H9 (cell line): ENCODE measurements at regions not wholly inside any gene's neighbourhood (a gene's known extent, or its start where the extent isn't known, plus 50 kb on each side); places are given as distances from the start of the nearest gene placed in this dataset.

Experiments used
- DNase-seq: peaks from one replicate; pipeline ENCODE4 v3.0.0-alpha.2; 2017
- H2AFZ ChIP-seq: one replicate; pipeline ENCODE4 v1.6.1; 2013; ENCODE audit warnings: mild to moderate bottlenecking, low read length, control low read depth, moderate library complexity
- H2AK5ac ChIP-seq: 2 replicates; pipeline ENCODE4 v1.6.1; 2013; ENCODE audit warnings: low read length, control low read depth, mixed read lengths; ENCODE audit not compliant: insufficient read length
- H2BK120ac ChIP-seq: one replicate; pipeline ENCODE4 v1.6.1; 2013; ENCODE audit warnings: low read depth, mild to moderate bottlenecking, low read length, control low read depth, inconsistent platforms; ENCODE audit not compliant: poor library complexity, severe bottlenecking
- H2BK12ac ChIP-seq: 2 replicates; pipeline ENCODE4 v1.6.1; 2013; ENCODE audit warnings: low read length, control low read depth, mixed read lengths, low read depth; ENCODE audit not compliant: insufficient read length
- H2BK15ac ChIP-seq: 2 replicates; pipeline ENCODE4 v1.6.1; 2013; ENCODE audit warnings: low read depth, low read length, control low read depth
- H2BK20ac ChIP-seq: one replicate; pipeline ENCODE4 v1.6.1; 2013; ENCODE audit warnings: low read depth, mild to moderate bottlenecking, low read length, control low read depth, inconsistent platforms; ENCODE audit not compliant: poor library complexity, severe bottlenecking
- H2BK5ac ChIP-seq: 2 replicates; pipeline ENCODE4 v1.6.1; 2013; ENCODE audit warnings: low read length, control low read depth, mixed read lengths; ENCODE audit not compliant: insufficient read length
- H3K14ac ChIP-seq: 2 replicates; pipeline ENCODE4 v1.6.1; 2013; ENCODE audit warnings: low read length, control low read depth; ENCODE audit not compliant: insufficient read depth
- H3K18ac ChIP-seq: 2 replicates; pipeline ENCODE4 v1.6.1; 2013; ENCODE audit warnings: low read depth, mild to moderate bottlenecking, mixed read lengths, low read length, control low read depth; ENCODE audit not compliant: insufficient read length
- H3K23ac ChIP-seq: 2 replicates; pipeline ENCODE4 v1.6.1; 2013; ENCODE audit warnings: low read length, control low read depth, mixed read lengths, low read depth; ENCODE audit not compliant: insufficient read length
- H3K23me2 ChIP-seq: 2 replicates; pipeline ENCODE4 v1.6.1; 2013; ENCODE audit warnings: low read depth, mild to moderate bottlenecking, mixed read lengths, low read length, control low read depth; ENCODE audit not compliant: insufficient read length, poor library complexity, severe bottlenecking
- H3K27ac ChIP-seq: 2 replicates; pipeline ENCODE4 v1.5.1; 2013; ENCODE audit warnings: low read length, control low read depth, mixed read lengths, low read depth; ENCODE audit not compliant: insufficient read length
- H3K27me3 ChIP-seq: 2 replicates; pipeline ENCODE4 v1.6.1; 2013; ENCODE audit warnings: low read length, control low read depth, inconsistent platforms; ENCODE audit not compliant: insufficient read depth
- H3K4ac ChIP-seq: 2 replicates; pipeline ENCODE4 v1.6.1; 2013; ENCODE audit warnings: low read depth, mild to moderate bottlenecking, control low read depth, inconsistent platforms, low read length, moderate library complexity
- H3K4me1 ChIP-seq: 2 replicates; pipeline ENCODE4 v1.6.1; 2013; ENCODE audit warnings: low read length, control low read depth, inconsistent platforms; ENCODE audit not compliant: insufficient read depth
- H3K4me2 ChIP-seq: 2 replicates; pipeline ENCODE4 v1.6.1; 2013; ENCODE audit warnings: low read length, control low read depth, mixed read lengths; ENCODE audit not compliant: insufficient read length, insufficient read depth
- H3K56ac ChIP-seq: 2 replicates; pipeline ENCODE4 v1.6.1; 2013; ENCODE audit warnings: low read depth, mild to moderate bottlenecking, mixed read lengths, low read length, control low read depth; ENCODE audit not compliant: insufficient read length
- H3K79me1 ChIP-seq: 2 replicates; pipeline ENCODE4 v1.6.1; 2013; ENCODE audit warnings: low read depth, mild to moderate bottlenecking, moderate library complexity, low read length, control low read depth, inconsistent platforms; ENCODE audit not compliant: insufficient read depth, poor library complexity, severe bottlenecking
- H3K79me2 ChIP-seq: 2 replicates; pipeline ENCODE4 v1.6.1; 2013; ENCODE audit warnings: low read length, control low read depth, inconsistent platforms; ENCODE audit not compliant: insufficient read depth
- H3K9ac ChIP-seq: 2 replicates; pipeline ENCODE4 v1.6.1; 2013; ENCODE audit warnings: low read length, control low read depth, mixed read lengths; ENCODE audit not compliant: insufficient read length; ENCODE audit errors: extremely low read depth
- H3K9me3 ChIP-seq: one replicate; pipeline ENCODE4 v1.6.1; 2013; ENCODE audit warnings: low read depth, low read length, inconsistent platforms; ENCODE audit not compliant: control insufficient read depth
- H3T11ph ChIP-seq: one replicate; pipeline ENCODE4 v1.6.1; 2013; ENCODE audit warnings: mild to moderate bottlenecking, low read length, control low read depth, inconsistent platforms
- H4K20me1 ChIP-seq: one replicate; pipeline ENCODE4 v1.6.1; 2013; ENCODE audit not compliant: control insufficient read depth, insufficient read length, insufficient read depth
- H4K5ac ChIP-seq: 2 replicates; pipeline ENCODE4 v1.6.1; 2013; ENCODE audit warnings: low read depth, mild to moderate bottlenecking, mixed read lengths, low read length, control low read depth; ENCODE audit not compliant: insufficient read length
- H4K8ac ChIP-seq: replicated peaks from 2 replicates; pipeline ENCODE4 v1.6.1; 2013; ENCODE audit warnings: low read length, control low read depth, mixed read lengths, low read depth; ENCODE audit not compliant: insufficient read length
- H4K91ac ChIP-seq: 2 replicates; pipeline ENCODE4 v1.6.1; 2013; ENCODE audit warnings: low read depth, mild to moderate bottlenecking, moderate library complexity, mixed read lengths, low read length, control low read depth; ENCODE audit not compliant: insufficient read length
- H3K27ac Mint-ChIP-seq, 3 experiments: 2 replicates in 2 of 3; 3 replicates in 1 of 3; pipeline ENCODE4 v1.8.0; 2020 to 2021; ENCODE audit warnings: mixed read lengths in 3 of 3, mild to moderate bottlenecking in 1 of 3, moderate library complexity in 1 of 3
- H3K27me3 Mint-ChIP-seq: 2 replicates; pipeline ENCODE4 v1.8.0; 2021; ENCODE audit warnings: low read depth, mild to moderate bottlenecking, moderate library complexity, mixed read lengths
- H3K36me3 Mint-ChIP-seq, 3 experiments: 2 replicates in 2 of 3; 3 replicates in 1 of 3; pipeline ENCODE4 v1.8.0; 2020 to 2021; ENCODE audit warnings: low read depth in 3 of 3, mixed read lengths in 3 of 3; ENCODE audit not compliant: insufficient read depth in 1 of 3
- H3K4me1 Mint-ChIP-seq, 2 experiments: 2 replicates each; pipeline ENCODE4 v1.8.0; 2020; ENCODE audit warnings: mixed read lengths in 2 of 2
- H3K4me3 Mint-ChIP-seq, 2 experiments: 2 replicates in 1 of 2; 3 replicates in 1 of 2; pipeline ENCODE4 v1.8.0; 2020 to 2021; ENCODE audit warnings: mild to moderate bottlenecking in 2 of 2, mixed read lengths in 2 of 2, moderate library complexity in 1 of 2
- H3K9me3 Mint-ChIP-seq, 2 experiments: 2 replicates in 1 of 2; 3 replicates in 1 of 2; pipeline ENCODE4 v1.8.0; 2020; ENCODE audit warnings: mild to moderate bottlenecking in 2 of 2, mixed read lengths in 2 of 2, moderate library complexity in 1 of 2
- WGBS: extraction: QIAGEN DNeasy Blood & Tissue Kit; methylation state at CpG from one replicate; pipeline ENCODE4 v1.1.7; 2013; ENCODE audit warnings: missing lambda C conversion rate, low lambda C conversion rate, mixed read lengths; ENCODE audit not compliant: insufficient read length; ENCODE audit errors: extremely low coverage; 5-methylcytosine and 5-hydroxymethylcytosine counted together
- TF ChIP-seq, protein P1 (sequence below): fragments of 200-600 bp; sonication (generic); conservative IDR thresholded peaks from 3 replicates; pipeline ENCODE4 v1.8.0; 2021; ENCODE audit warnings: antibody characterized with exemption, mild to moderate bottlenecking

DNA sequence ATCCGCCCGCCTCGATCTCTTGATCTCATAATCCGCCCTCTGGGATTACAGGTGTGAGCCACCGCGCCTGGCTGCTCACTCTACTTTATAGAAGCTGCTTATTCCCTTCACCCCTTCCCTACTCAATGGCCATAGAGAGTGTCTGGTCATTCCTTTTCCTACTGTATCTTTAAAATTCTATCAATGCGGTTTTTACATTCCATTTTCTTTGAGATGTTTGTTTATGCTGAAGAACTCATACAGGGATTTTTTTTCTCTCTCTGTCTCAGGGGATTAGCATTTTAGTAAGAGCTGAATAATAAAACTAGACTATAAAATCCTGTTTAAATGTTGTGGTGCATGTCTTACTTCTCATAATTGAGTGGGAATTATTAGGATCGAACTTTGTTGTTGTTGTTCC is 218.6 kb upstream of the FOXN3 start:
- DNase-seq, result no peak
- peaks cover 4 to 6% of the 10 kb centered on the region in 2 experiments; a peak in 4 of 5 replicates for H3K9me3 Mint-ChIP-seq

More for the DNA sequence above, 218.6 kb upstream of the FOXN3 start:
- H3K27ac Mint-ChIP-seq, result no peak overlapping the region
- no peak overlapping the region for H3K27ac ChIP-seq
- H3K56ac ChIP-seq, result no peak overlapping the region
- no peak overlapping the region for H4K5ac ChIP-seq
- no peak overlapping the region for H3K14ac ChIP-seq
- H3K4me2 ChIP-seq, result no peak overlapping the region
- no peak overlapping the region for H2BK12ac ChIP-seq
- no peak overlapping the region for H4K91ac ChIP-seq
- H3K4me1 Mint-ChIP-seq, result peaks cover 22 to 24% of the 10 kb centered on the region in 2 experiments
- peaks cover 3% of the 10 kb centered on the region; the same call in 1 of the 2 replicates for H3K4me1 ChIP-seq
- H3K4me3 Mint-ChIP-seq, result no peak overlapping the region
- H3K27me3 Mint-ChIP-seq, result peaks cover 3% of the 10 kb centered on the region; the same call in 1 of the 2 replicates
- H2BK120ac ChIP-seq, result no peak overlapping the region
- no peaks in the 10 kb centered on the region for H3K23me2 ChIP-seq
- no peak overlapping the region for H3K4ac ChIP-seq
- no peak overlapping the region for H2BK5ac ChIP-seq
- H2BK15ac ChIP-seq, result no peak overlapping the region
- H3K79me1 ChIP-seq, result no peaks in the 10 kb centered on the region
- H3K27me3 ChIP-seq, result no peaks in the 10 kb centered on the region
- H2AK5ac ChIP-seq, result no peak overlapping the region
- no peak overlapping the region for H3T11ph ChIP-seq
- no peak overlapping the region for H3K9ac ChIP-seq
- no peaks in the 10 kb centered on the region for H3K79me2 ChIP-seq
- WGBS, result no CpG with 5 or more reads among the region's 8 CpGs
- no peaks in the 10 kb centered on the region for H3K9me3 ChIP-seq
- peaks cover 1 to 12% (median 6%) of the 10 kb centered on the region in 3 experiments; a peak in 4 of 7 replicates for H3K36me3 Mint-ChIP-seq
- no peaks in the 10 kb centered on the region for H4K20me1 ChIP-seq
- no peak overlapping the region for H4K8ac ChIP-seq
- H3K18ac ChIP-seq, result no peak overlapping the region
- no peak overlapping the region for H2BK20ac ChIP-seq
- no peak overlapping the region for H3K23ac ChIP-seq
- TF ChIP-seq, protein P1, sequence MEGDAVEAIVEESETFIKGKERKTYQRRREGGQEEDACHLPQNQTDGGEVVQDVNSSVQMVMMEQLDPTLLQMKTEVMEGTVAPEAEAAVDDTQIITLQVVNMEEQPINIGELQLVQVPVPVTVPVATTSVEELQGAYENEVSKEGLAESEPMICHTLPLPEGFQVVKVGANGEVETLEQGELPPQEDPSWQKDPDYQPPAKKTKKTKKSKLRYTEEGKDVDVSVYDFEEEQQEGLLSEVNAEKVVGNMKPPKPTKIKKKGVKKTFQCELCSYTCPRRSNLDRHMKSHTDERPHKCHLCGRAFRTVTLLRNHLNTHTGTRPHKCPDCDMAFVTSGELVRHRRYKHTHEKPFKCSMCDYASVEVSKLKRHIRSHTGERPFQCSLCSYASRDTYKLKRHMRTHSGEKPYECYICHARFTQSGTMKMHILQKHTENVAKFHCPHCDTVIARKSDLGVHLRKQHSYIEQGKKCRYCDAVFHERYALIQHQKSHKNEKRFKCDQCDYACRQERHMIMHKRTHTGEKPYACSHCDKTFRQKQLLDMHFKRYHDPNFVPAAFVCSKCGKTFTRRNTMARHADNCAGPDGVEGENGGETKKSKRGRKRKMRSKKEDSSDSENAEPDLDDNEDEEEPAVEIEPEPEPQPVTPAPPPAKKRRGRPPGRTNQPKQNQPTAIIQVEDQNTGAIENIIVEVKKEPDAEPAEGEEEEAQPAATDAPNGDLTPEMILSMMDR, result no peak
- no peak overlapping the region for H2AFZ ChIP-seq
